Stimulated activated CD4-positive, alpha-beta T cell treated with anti-CD3 and anti-CD28 coated beads, Interleukin-4, amount 100 ng/mL, for 4 hours (primary cell): ENCODE measurements at regions not wholly inside any gene's neighbourhood (a gene's known extent, or its start where the extent isn't known, plus 50 kb on each side); places are given as distances from the start of the nearest gene placed in this dataset.

Experiments
- DNase-seq, 2 experiments: peaks; one replicate each; pipeline ENCODE4 v3.0.0-alpha.2; 2020

- no peak for DNase-seq
These were observed 117.2 kb upstream of the ARGLU1 start for GRCh38 chr13:106685143-106685542.

GRCh38 chr13:106683918-106684317 is 116.0 kb upstream of the ARGLU1 start:
- DNase-seq: no peak

- no peak for DNase-seq
These were observed 115.2 kb upstream of the ARGLU1 start for GRCh38 chr13:106683179-106683578.

- no peak for DNase-seq
These were observed 114.1 kb upstream of the ARGLU1 start for GRCh38 chr13:106681997-106682396.

- DNase-seq: no peak
These were observed 113.6 kb upstream of the ARGLU1 start for GRCh38 chr13:106681536-106681935.

- DNase-seq: no peak
These were observed 113.0 kb upstream of the ARGLU1 start for GRCh38 chr13:106680796-106681472.

- DNase-seq: no peak
These were observed 110.9 kb upstream of the ARGLU1 start for GRCh38 chr13:106678646-106679418.

- DNase-seq: no peak
These were observed 107.4 kb upstream of the ARGLU1 start for GRCh38 chr13:106675311-106675710.

- DNase-seq: no peak
These were observed 93.0 kb upstream of the ARGLU1 start for GRCh38 chr13:106660746-106661625.

- DNase-seq: no peak
These were observed 89.2 kb upstream of the ARGLU1 start for GRCh38 chr13:106657104-106657503.

- no peak for DNase-seq
These were observed 88.2 kb upstream of the ARGLU1 start for GRCh38 chr13:106656186-106656585.

GRCh38 chr13:106651442-106651841 is 83.5 kb upstream of the ARGLU1 start:
- DNase-seq: no peak

- no peak for DNase-seq
These were observed 82.8 kb upstream of the ARGLU1 start for GRCh38 chr13:106650690-106651205.

GRCh38 chr13:106649495-106649894 is 81.6 kb upstream of the ARGLU1 start:
- DNase-seq: no peak

- DNase-seq: no peak
These were observed 72.6 kb upstream of the ARGLU1 start for GRCh38 chr13:106640515-106640914.

GRCh38 chr13:106637519-106637918 is 69.6 kb upstream of the ARGLU1 start:
- DNase-seq: no peak

GRCh38 chr13:106636492-106636891 is 68.6 kb upstream of the ARGLU1 start:
- no peak for DNase-seq

- DNase-seq: no peak
These were observed 67.7 kb upstream of the ARGLU1 start for GRCh38 chr13:106635616-106636015.

- no peak for DNase-seq
These were observed 65.4 kb upstream of the ARGLU1 start for GRCh38 chr13:106633321-106633720.

GRCh38 chr13:106630650-106631049 is 62.7 kb upstream of the ARGLU1 start:
- DNase-seq: no peak

- no peak for DNase-seq
These were observed 62.2 kb upstream of the ARGLU1 start for GRCh38 chr13:106630162-106630561.

GRCh38 chr13:106628936-106629659 is 61.2 kb upstream of the ARGLU1 start:
- no peak for DNase-seq

GRCh38 chr13:106626473-106626872 is 58.5 kb upstream of the ARGLU1 start:
- DNase-seq: no peak
